Ishikawa (cell line): ENCODE measurements at regions not wholly inside any gene's neighbourhood (a gene's known extent, or its start where the extent isn't known, plus 50 kb on each side); places are given as distances from the start of the nearest gene placed in this dataset.

ENCODE experiments used
- CEBPB ChIP-seq: IDR thresholded peaks from 2 replicates; pipeline ENCODE4 v1.6.1; 2012
- CREB1 ChIP-seq: IDR thresholded peaks from 2 replicates; pipeline ENCODE4 v1.6.1; 2012; ENCODE audit warnings: low read depth
- EGR1 ChIP-seq: IDR thresholded peaks from 2 replicates; pipeline ENCODE4 v1.6.1; 2012
- EP300 ChIP-seq: IDR thresholded peaks from 2 replicates; pipeline ENCODE4 v1.6.1; 2012; ENCODE audit warnings: borderline replicate concordance
- FOXM1 ChIP-seq: IDR thresholded peaks from 2 replicates; pipeline ENCODE4 v1.6.1; 2012; ENCODE audit warnings: low read depth, borderline replicate concordance
- MAX ChIP-seq: IDR thresholded peaks from 2 replicates; pipeline ENCODE4 v1.6.1; 2012
- NFIC ChIP-seq: IDR thresholded peaks from 2 replicates; pipeline ENCODE4 v1.6.1; 2012
- RAD21 ChIP-seq: IDR thresholded peaks from 2 replicates; pipeline ENCODE4 v1.6.1; 2012; ENCODE audit warnings: low read depth
- REST ChIP-seq: IDR thresholded peaks from 2 replicates; pipeline ENCODE4 v1.6.1; 2012; ENCODE audit warnings: low read depth, mild to moderate bottlenecking
- TAF1 ChIP-seq: IDR thresholded peaks from 2 replicates; pipeline ENCODE4 v1.6.1; 2012; ENCODE audit warnings: low read depth, mild to moderate bottlenecking
- TCF12 ChIP-seq: IDR thresholded peaks from 2 replicates; pipeline ENCODE4 v1.6.1; 2012; ENCODE audit warnings: low read depth
- TEAD4 ChIP-seq: IDR thresholded peaks from 2 replicates; pipeline ENCODE4 v1.6.1; 2012
- USF1 ChIP-seq: IDR thresholded peaks from 2 replicates; pipeline ENCODE4 v1.6.1; 2012
- YY1 ChIP-seq: IDR thresholded peaks from 2 replicates; pipeline ENCODE4 v1.6.1; 2012; ENCODE audit warnings: low read depth
- ZBTB7A ChIP-seq: IDR thresholded peaks from 2 replicates; pipeline ENCODE4 v1.6.1; 2012; ENCODE audit warnings: low read depth

- no peak for TF ChIP-seq REST
- no peak for TF ChIP-seq USF1
- no peak for TF ChIP-seq CEBPB
- TF ChIP-seq TAF1, result no peak
- no peak for TF ChIP-seq CREB1
Measured at GRCh38 chr2:35125871-35126270, 1229.7 kb upstream of the CRIM1 start.

GRCh38 chr2:35125278-35125677, 1230.3 kb upstream of the CRIM1 start:
- TF ChIP-seq CREB1, result no peak
- no peak for TF ChIP-seq EGR1
- TF ChIP-seq FOXM1, result no peak
- no peak for TF ChIP-seq YY1
- TF ChIP-seq EP300, result no peak
- no peak for TF ChIP-seq MAX
- TF ChIP-seq USF1, result no peak
- no peak for TF ChIP-seq TCF12
- no peak for TF ChIP-seq CEBPB
- TF ChIP-seq REST, result no peak
- TF ChIP-seq NFIC, result no peak
- no peak for TF ChIP-seq TEAD4
- no peak for TF ChIP-seq RAD21
- TF ChIP-seq ZBTB7A, result no peak

GRCh38 chr2:35116151-35116550, 1239.4 kb upstream of the CRIM1 start:
- TF ChIP-seq TAF1, result no peak
- no peak for TF ChIP-seq FOXM1
- no peak for TF ChIP-seq ZBTB7A
- TF ChIP-seq NFIC, result no peak
- TF ChIP-seq USF1, result no peak
- TF ChIP-seq MAX, result no peak
- TF ChIP-seq EP300, result no peak
- TF ChIP-seq EGR1, result no peak
- no peak for TF ChIP-seq CREB1
- no peak for TF ChIP-seq RAD21
- TF ChIP-seq REST, result no peak
- TF ChIP-seq TCF12, result no peak
- TF ChIP-seq YY1, result no peak
- TF ChIP-seq CEBPB, result no peak
- TF ChIP-seq TEAD4, result no peak

GRCh38 chr2:35114765-35115164, 1240.8 kb upstream of the CRIM1 start:
- TF ChIP-seq EGR1 (no peak), RAD21 (peak; percentile 14; the same call in 1 of the 2 replicates)

- no peak for TF ChIP-seq USF1
- TF ChIP-seq TEAD4, result no peak
- TF ChIP-seq EP300, result no peak
- no peak for TF ChIP-seq RAD21
- no peak for TF ChIP-seq CEBPB
- no peak for TF ChIP-seq EGR1
- TF ChIP-seq CREB1, result no peak
- no peak for TF ChIP-seq MAX
- no peak for TF ChIP-seq ZBTB7A
- TF ChIP-seq REST, result no peak
- no peak for TF ChIP-seq FOXM1
- no peak for TF ChIP-seq TAF1
- no peak for TF ChIP-seq YY1
- TF ChIP-seq TCF12, result no peak
- no peak for TF ChIP-seq NFIC
Measured at GRCh38 chr2:35104309-35104708, 1251.3 kb upstream of the CRIM1 start.
